C4-2B (cell line): ENCODE measurements at regions not wholly inside any gene's neighbourhood (a gene's known extent, or its start where the extent isn't known, plus 50 kb on each side); places are given as distances from the start of the nearest gene placed in this dataset.

Experiments
- ZFX ChIP-seq: fragments of 450-650 bp; IDR thresholded peaks from 2 replicates; pipeline ENCODE4 v1.6.1; 2017
- TF ChIP-seq, protein P1 (sequence below): fragments of 450-650 bp; conservative IDR thresholded peaks from 2 replicates; pipeline ENCODE4 v1.5.1; 2017; ENCODE audit warnings: mild to moderate bottlenecking

DNA sequence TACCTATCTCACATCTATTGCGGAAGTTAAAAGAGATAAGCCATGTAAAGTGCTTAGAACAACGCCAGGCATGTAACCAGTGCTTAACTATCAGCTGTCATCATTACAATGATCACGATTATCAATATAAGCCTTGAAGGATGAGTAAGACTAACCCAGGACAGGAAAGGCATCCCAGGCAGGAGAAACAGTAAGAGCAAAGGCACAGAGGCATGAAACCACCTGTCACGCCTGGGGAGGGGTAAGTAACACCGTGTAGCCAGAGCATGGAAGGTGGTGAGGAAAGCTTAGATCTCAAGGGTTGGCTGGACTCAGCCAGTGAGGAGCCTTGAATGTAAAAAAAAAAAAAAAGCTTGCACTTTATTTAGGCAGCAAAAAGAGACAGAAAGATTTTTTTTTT lies 71.7 kb upstream of the NOCT start:
- TF ChIP-seq, protein P1, sequence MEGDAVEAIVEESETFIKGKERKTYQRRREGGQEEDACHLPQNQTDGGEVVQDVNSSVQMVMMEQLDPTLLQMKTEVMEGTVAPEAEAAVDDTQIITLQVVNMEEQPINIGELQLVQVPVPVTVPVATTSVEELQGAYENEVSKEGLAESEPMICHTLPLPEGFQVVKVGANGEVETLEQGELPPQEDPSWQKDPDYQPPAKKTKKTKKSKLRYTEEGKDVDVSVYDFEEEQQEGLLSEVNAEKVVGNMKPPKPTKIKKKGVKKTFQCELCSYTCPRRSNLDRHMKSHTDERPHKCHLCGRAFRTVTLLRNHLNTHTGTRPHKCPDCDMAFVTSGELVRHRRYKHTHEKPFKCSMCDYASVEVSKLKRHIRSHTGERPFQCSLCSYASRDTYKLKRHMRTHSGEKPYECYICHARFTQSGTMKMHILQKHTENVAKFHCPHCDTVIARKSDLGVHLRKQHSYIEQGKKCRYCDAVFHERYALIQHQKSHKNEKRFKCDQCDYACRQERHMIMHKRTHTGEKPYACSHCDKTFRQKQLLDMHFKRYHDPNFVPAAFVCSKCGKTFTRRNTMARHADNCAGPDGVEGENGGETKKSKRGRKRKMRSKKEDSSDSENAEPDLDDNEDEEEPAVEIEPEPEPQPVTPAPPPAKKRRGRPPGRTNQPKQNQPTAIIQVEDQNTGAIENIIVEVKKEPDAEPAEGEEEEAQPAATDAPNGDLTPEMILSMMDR, result no peak
- TF ChIP-seq ZFX, result no peak
